ENCODE measurements at regions not wholly inside any gene's neighbourhood (a gene's known extent, or its start where the extent isn't known, plus 50 kb on each side); places are given as distances from the start of the nearest gene placed in this dataset.

DNA sequence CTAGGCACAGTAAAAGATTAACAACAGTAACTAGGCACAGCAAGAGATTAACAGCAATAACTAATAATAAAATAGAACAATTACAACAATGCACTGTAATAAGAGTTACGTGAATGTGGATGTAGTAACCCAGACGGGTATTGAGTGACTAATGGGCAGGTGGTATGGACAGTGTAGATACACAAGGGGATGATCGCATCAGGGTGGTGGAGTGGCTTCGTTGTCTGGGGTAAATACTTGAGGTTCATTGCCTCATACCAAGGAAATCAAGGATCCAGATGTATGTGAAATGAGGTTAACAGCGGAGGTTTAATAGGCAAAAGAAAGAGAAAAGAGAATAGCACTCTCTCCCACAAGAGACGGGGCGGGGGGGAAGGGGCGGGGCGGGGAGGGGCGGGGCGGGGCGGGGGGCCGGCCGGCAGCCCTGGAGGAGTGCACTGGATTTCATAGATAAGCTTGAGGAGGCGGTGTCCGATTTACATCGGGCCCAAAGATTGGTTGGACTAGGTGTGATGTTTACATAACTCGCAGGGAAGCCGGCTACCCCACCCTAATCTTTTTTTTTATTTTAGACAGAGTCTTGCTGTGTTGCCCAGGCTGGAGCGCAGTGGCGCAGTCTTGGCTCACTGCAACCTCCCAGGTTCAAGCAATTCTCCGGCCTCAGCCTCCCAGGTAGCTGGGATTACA is 106.3 kb downstream of the KCTD15 start (continued):
- TF ChIP-seq, protein P1, sequence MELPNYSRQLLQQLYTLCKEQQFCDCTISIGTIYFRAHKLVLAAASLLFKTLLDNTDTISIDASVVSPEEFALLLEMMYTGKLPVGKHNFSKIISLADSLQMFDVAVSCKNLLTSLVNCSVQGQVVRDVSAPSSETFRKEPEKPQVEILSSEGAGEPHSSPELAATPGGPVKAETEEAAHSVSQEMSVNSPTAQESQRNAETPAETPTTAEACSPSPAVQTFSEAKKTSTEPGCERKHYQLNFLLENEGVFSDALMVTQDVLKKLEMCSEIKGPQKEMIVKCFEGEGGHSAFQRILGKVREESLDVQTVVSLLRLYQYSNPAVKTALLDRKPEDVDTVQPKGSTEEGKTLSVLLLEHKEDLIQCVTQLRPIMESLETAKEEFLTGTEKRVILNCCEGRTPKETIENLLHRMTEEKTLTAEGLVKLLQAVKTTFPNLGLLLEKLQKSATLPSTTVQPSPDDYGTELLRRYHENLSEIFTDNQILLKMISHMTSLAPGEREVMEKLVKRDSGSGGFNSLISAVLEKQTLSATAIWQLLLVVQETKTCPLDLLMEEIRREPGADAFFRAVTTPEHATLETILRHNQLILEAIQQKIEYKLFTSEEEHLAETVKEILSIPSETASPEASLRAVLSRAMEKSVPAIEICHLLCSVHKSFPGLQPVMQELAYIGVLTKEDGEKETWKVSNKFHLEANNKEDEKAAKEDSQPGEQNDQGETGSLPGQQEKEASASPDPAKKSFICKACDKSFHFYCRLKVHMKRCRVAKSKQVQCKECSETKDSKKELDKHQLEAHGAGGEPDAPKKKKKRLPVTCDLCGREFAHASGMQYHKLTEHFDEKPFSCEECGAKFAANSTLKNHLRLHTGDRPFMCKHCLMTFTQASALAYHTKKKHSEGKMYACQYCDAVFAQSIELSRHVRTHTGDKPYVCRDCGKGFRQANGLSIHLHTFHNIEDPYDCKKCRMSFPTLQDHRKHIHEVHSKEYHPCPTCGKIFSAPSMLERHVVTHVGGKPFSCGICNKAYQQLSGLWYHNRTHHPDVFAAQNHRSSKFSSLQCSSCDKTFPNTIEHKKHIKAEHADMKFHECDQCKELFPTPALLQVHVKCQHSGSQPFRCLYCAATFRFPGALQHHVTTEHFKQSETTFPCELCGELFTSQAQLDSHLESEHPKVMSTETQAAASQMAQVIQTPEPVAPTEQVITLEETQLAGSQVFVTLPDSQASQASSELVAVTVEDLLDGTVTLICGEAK (IDR thresholded peaks at IDR 0.05; ENCODE audit: borderline replicate concordance) = no peak
- no peak for TF ChIP-seq FOXM1 (IDR thresholded peaks at IDR 0.05; ENCODE audit: low read depth, low read length)
- TF ChIP-seq SMAD5 (IDR thresholded peaks at IDR 0.05; ENCODE audit: low read depth) = no peak
- TF ChIP-seq ZNF207 (IDR thresholded peaks at IDR 0.05; ENCODE audit: borderline replicate concordance) = no peak
- TF ChIP-seq MYB (IDR thresholded peaks at IDR 0.05; ENCODE audit: borderline replicate concordance, low read depth, low read length) = no peak

DNA sequence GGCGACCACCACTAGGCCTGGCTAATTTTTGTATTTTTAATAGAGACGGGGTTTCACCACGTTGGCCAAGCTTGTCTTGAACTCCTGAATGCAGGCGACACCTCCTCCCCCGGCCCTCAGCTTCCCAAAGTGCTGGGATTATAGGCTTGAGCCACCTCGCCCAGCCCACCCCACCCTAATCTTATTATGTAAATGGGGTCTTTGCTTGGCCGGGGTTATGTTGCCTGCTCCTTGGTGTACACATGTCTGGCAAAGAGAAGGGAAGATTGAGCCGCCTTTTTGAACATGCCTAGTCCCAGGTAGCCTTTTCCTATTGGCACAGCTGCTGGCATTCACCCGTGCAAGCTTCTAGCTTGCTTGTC is 106.8 kb downstream of the KCTD15 start:
- H3K4me1 ChIP-seq (ENCODE audit: control insufficient read depth, insufficient read depth, low read length) = no peaks in the 10 kb centered on the region
- DNase-seq (ENCODE audit: low read depth, low spot score) (no peak), FAIRE-seq (no peak), ATAC-seq (no peak)
- ChIA-PET POLR2A (no interaction called here), CTCF (interaction anchor here (0.6 kb wide), 1 partner anchor 485 kb away, joined by 3 read pairs; no protein-coding TSS in a partner anchor), SMC1A (ENCODE audit: uncharacterized antibody, unreplicated experiment) (no interaction called here), RAD21 (ENCODE audit: unreplicated experiment) (no interaction called here)
- no peaks in the 10 kb centered on the region for H3K79me2 ChIP-seq (ENCODE audit: control insufficient read depth, insufficient read depth, low read length)
- H3K4me3 ChIP-seq = no peak overlapping the region
- BruUV-seq (replicated peaks) = no TSS peak
- no peak overlapping the region for H3K4me2 ChIP-seq (ENCODE audit: control insufficient read depth, insufficient read depth)
- H3K9me3 ChIP-seq (replicated peaks; ENCODE audit: control insufficient read depth, insufficient read depth, low read length) = no peaks in the 10 kb centered on the region; the same call in 2 of the 3 replicates
- H2AFZ ChIP-seq (ENCODE audit: control insufficient read depth, low read depth, low read length) = no peak overlapping the region
- WGBS (ENCODE audit: insufficient coverage, insufficient replicate concordance, low lambda C conversion rate, missing lambda C conversion rate) = 23% methylated on average over 9 of the region's 9 CpGs
- peaks cover 3 to 9% of the 10 kb centered on the region in 2 experiments; a peak in 3 of 4 replicates for H3K27me3 ChIP-seq (replicated peaks in 1 of 2; ENCODE audit: control insufficient read depth in 2 of 2, insufficient read depth in 2 of 2, low read length in 1 of 2)
- no peaks in the 10 kb centered on the region for H3K36me3 ChIP-seq (ENCODE audit: control insufficient read depth in 2 of 2, insufficient read depth in 2 of 2, low read length in 1 of 2)
- intact Hi-C loops (cut with micrococcal nuclease; ENCODE audit: unreplicated experiment) (no loop called here), in situ Hi-C loops (cut with MboI) (no loop called here)
- no peak overlapping the region for H3K9ac ChIP-seq (ENCODE audit: control insufficient read depth, insufficient read depth, low read length)
- no peaks in the 10 kb centered on the region for H4K20me1 ChIP-seq (ENCODE audit: control insufficient read depth, insufficient read depth)
- TF ChIP-seq KDM1A (IDR thresholded peaks at IDR 0.05; ENCODE audit: borderline replicate concordance) (no peak), CHD4 (IDR thresholded peaks at IDR 0.05) (no peak), HDAC2 (IDR thresholded peaks at IDR 0.05) (no peak), RBBP5 (conservative IDR thresholded peaks at IDR 0.05) (no peak), SMAD5 (IDR thresholded peaks at IDR 0.05; ENCODE audit: low read depth) (no peak), RFX5 (IDR thresholded peaks at IDR 0.05; ENCODE audit: low read depth, low read length) (no peak), NFYB (IDR thresholded peaks at IDR 0.05; ENCODE audit: insufficient read depth, low read depth, low read length) (no peak), RAD21 (IDR thresholded peaks at IDR 0.05; ENCODE audit: insufficient read depth, low read depth, low read length) (no peak), EP300 (IDR thresholded peaks at IDR 0.05; ENCODE audit: borderline replicate concordance in 1 of 2, control insufficient read depth in 1 of 2, low read depth in 2 of 2, low read length in 2 of 2) (no peak), MYB (IDR thresholded peaks at IDR 0.05; ENCODE audit: borderline replicate concordance, low read depth, low read length) (no peak), ASH2L (IDR thresholded peaks at IDR 0.05; ENCODE audit: borderline replicate concordance, low read depth) (no peak), HCFC1 (IDR thresholded peaks at IDR 0.05; ENCODE audit: low read length) (no peak), PAX5 (IDR thresholded peaks at IDR 0.05; ENCODE audit: borderline replicate concordance, low read depth, low read length) (no peak), LARP7 (IDR thresholded peaks at IDR 0.05) (no peak), ZBED1 (IDR thresholded peaks at IDR 0.05; ENCODE audit: borderline replicate concordance) (no peak)
- TF ChIP-seq, protein P2, sequence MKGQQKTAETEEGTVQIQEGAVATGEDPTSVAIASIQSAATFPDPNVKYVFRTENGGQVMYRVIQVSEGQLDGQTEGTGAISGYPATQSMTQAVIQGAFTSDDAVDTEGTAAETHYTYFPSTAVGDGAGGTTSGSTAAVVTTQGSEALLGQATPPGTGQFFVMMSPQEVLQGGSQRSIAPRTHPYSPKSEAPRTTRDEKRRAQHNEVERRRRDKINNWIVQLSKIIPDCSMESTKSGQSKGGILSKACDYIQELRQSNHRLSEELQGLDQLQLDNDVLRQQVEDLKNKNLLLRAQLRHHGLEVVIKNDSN (IDR thresholded peaks at IDR 0.05; ENCODE audit: borderline replicate concordance, extremely low read length, insufficient read depth, low read depth, low read length) = no peak
- no peak overlapping the region for H3K27ac ChIP-seq (ENCODE audit: control insufficient read depth, insufficient read depth)

All from GM12878 (cell line).